GM19372 (cell line): ENCODE measurements at regions not wholly inside any gene's neighbourhood (a gene's known extent, or its start where the extent isn't known, plus 50 kb on each side); places are given as distances from the start of the nearest gene placed in this dataset.

Source experiments
- ATAC-seq: cut with Tn5 transposase; IDR thresholded peaks from one replicate; pipeline ENCODE4 v1.9.1; 2021; ENCODE audit warnings: mild to moderate bottlenecking, low read depth, moderate library complexity; ENCODE audit not compliant: unreplicated experiment

- ATAC-seq, result no peak
Observed at GRCh38 chr3:16040991-16041390, 133.5 kb upstream of the GALNT15 start.

GRCh38 chr3:16048435-16049318, 125.8 kb upstream of the GALNT15 start:
- peak; percentile 99 for ATAC-seq

GRCh38 chr3:16050641-16051467, 123.6 kb upstream of the GALNT15 start:
- ATAC-seq, result no peak

- ATAC-seq, result no peak
Observed at GRCh38 chr3:16051691-16052090, 122.8 kb upstream of the GALNT15 start.

GRCh38 chr3:16052964-16053363, 121.5 kb upstream of the GALNT15 start:
- ATAC-seq, result no peak

- ATAC-seq, result no peak
Observed at GRCh38 chr3:16053794-16054193, 120.7 kb upstream of the GALNT15 start.

- no peak for ATAC-seq
Observed at GRCh38 chr3:16055606-16056211, 118.8 kb upstream of the GALNT15 start.

- no peak for ATAC-seq
Observed at GRCh38 chr3:16056217-16056616, 118.3 kb upstream of the GALNT15 start.

GRCh38 chr3:16058521-16058920, 116.0 kb upstream of the GALNT15 start:
- no peak for ATAC-seq

GRCh38 chr3:16059081-16059537, 115.4 kb upstream of the GALNT15 start:
- ATAC-seq, result no peak

- no peak for ATAC-seq
Observed at GRCh38 chr3:16059711-16060357, 114.6 kb upstream of the GALNT15 start.

GRCh38 chr3:16060358-16060852, 114.1 kb upstream of the GALNT15 start:
- ATAC-seq, result no peak

GRCh38 chr3:16060945-16061344, 113.5 kb upstream of the GALNT15 start:
- no peak for ATAC-seq

- no peak for ATAC-seq
Observed at GRCh38 chr3:16061491-16061890, 113.0 kb upstream of the GALNT15 start.

GRCh38 chr3:16063603-16064002, 110.9 kb upstream of the GALNT15 start:
- ATAC-seq, result no peak

GRCh38 chr3:16064642-16065414, 109.7 kb upstream of the GALNT15 start:
- ATAC-seq, result no peak

GRCh38 chr3:16066545-16066944, 107.9 kb upstream of the GALNT15 start:
- ATAC-seq, result no peak

- no peak for ATAC-seq
Observed at GRCh38 chr3:16066975-16067374, 107.5 kb upstream of the GALNT15 start.

- ATAC-seq, result no peak
Observed at GRCh38 chr3:16067837-16068471, 106.5 kb upstream of the GALNT15 start.
